WTC11 (cell line): ENCODE measurements at regions not wholly inside any gene's neighbourhood (a gene's known extent, or its start where the extent isn't known, plus 50 kb on each side); places are given as distances from the start of the nearest gene placed in this dataset.

Experiments used
- CTCF ChIP-seq: fragments of 200-600 bp; IDR thresholded peaks from 2 replicates; pipeline ENCODE4 v1.8.0; 2022; ENCODE audit warnings: antibody characterized with exemption
- KAT7 ChIP-seq: sonication (generic); formaldehyde crosslinking; IDR thresholded peaks from 2 replicates; pipeline ENCODE4 v1.8.1; 2023; ENCODE audit warnings: missing genetic modification reagents, mild to moderate bottlenecking, borderline replicate concordance
- SP1 ChIP-seq: sonication (generic); formaldehyde crosslinking; conservative IDR thresholded peaks from 2 replicates; pipeline ENCODE4 v1.8.1; 2022; ENCODE audit warnings: missing genetic modification reagents

DNA sequence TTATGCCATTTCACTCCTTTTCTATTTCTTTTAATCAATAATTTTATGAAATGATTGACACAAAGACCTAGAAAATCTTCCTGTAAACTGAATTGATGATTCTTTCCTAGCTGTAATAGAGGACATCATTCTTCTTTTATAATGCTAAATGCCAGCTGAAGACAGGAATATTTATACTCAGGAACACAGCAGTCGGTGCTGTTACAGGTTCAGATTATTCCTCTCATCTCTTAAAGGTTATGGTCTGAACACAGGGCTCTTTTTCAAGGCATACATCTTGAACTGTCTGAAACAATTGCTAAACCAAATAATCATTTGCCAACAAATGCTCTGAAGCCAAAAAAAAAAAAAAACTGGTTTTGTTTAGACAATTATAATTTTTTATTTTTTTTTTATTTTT is 305.0 kb upstream of the MMADHC start:
- TF ChIP-seq SP1 (no peak), CTCF (no peak), KAT7 (CRISPR knock-in tag) (no peak)
